Femur (tissue), 1 donor: ENCODE measurements at regions not wholly inside any gene's neighbourhood (a gene's known extent, or its start where the extent isn't known, plus 50 kb on each side); places are given as distances from the start of the nearest gene placed in this dataset.
"Not testable (repeated sequence)": the region's sequence is repeated elsewhere in the genome, so short reads cannot be mapped to it uniquely, and the experiment has no call there.

ENCODE experiments used
- DNase-seq: peaks from one replicate; pipeline ENCODE4 v3.0.0-alpha.2; 2017

DNA sequence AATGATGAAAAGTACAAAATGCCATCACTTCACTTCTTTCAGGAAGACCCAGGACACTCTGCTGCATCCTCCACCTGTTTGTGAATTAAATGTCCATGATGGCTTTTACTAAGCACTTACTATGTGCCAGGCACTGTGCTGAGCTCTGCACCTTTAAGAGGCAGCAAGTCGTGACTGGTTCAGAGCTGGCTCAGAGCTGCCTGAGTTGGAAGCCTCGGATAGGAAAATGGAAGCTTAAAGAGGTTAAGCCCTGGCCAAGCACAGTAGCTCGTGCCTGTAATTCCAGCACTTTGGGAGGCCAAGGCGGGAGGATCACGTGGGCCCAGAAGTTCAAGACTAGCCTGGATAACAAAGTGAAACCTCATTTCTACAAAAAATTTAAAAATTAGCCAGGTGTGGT lies 95.6 kb downstream of the SNX5 start:
- DNase-seq: peak; percentile 60

DNA sequence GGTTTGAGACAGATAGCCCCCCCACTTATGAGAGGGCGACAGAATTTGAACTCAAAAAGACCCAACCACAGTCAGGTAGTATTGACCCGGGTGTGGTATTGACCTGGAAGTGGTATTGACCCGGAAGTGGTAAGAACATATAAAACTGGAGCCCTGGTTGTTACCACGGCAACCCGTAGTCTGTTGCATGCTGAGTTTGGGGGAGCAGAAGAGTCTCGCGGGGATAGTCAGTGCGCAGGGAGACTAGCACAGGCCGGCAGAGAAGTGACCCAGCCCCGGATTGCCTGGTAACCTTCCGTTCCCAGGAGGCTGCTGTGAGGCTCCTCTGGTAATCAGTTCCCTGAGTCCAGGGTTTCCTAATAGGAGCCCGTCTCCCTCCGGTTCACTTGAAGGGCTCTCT lies 96.2 kb downstream of the SNX5 start:
- DNase-seq: no peak

DNA sequence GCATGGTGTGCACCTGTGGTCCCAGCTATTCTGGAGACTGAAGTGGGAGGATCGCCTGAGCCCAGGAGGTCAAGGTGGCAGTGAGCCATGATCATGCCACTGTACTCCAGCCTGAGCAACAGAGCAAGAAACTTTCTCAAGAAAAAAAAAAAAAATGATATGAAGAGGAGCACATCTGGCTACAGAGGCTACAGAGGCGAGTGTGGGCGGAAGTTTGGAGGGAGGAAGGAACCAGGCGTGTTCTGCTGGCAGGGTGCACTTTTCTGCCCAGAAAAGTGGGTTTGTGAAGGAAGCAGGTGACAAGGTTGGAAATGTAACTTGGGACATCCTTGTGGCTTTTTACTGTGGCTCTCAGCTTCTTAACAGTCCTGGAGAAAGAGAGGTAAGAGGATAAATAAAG lies 96.7 kb downstream of the SNX5 start:
- no peak for DNase-seq

DNA sequence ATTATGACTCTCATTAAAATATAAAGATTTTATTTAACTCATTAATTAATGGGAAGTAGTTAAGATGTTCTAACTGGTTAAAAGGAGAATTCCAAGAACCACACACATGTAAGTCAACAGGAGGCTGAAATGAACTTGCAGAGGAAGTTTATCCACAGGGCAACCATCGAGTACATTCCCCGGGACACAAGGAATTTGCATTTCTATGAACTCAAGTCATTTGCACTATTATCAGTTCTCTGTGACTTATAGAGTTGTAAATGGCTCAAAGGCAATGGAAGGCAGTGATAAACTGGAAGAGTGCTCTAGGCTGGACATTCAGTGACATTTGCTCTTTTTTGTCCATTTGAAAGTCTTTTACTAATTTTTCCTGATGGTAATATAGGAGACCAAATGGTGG lies 97.4 kb downstream of the SNX5 start:
- no peak for DNase-seq

DNA sequence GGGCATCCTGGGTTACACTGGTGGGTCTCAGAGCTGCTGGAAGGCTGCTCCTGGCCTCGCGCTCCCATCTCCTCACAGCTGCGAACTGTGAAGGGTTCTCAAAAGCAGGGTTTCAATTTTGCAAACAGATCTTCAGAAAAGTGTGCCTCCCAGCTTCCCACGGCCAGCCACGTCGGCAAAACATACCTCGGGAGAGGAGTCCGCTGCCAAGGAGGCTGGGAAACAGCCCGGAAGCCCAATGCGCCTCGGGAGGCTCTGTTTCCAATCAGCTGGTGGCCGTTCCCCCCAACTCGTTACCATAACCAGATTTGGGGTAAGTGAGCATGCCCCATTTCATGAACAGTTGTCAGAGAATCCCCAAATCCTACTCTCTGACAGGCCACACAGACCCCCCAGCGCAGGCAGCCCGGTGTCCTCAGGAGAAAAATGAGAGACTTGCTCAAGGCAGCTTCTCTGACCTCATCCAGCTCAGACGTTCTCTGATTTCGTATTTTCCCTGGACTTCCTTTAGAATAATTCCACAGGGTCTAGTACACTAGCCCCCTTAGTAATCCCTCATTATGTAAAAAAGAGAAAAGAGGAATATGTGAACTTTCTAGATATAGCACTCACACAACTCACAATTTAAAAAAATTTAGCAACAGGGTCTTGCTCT lies 98.4 kb downstream of the SNX5 start:
- DNase-seq: peak; percentile 78

DNA sequence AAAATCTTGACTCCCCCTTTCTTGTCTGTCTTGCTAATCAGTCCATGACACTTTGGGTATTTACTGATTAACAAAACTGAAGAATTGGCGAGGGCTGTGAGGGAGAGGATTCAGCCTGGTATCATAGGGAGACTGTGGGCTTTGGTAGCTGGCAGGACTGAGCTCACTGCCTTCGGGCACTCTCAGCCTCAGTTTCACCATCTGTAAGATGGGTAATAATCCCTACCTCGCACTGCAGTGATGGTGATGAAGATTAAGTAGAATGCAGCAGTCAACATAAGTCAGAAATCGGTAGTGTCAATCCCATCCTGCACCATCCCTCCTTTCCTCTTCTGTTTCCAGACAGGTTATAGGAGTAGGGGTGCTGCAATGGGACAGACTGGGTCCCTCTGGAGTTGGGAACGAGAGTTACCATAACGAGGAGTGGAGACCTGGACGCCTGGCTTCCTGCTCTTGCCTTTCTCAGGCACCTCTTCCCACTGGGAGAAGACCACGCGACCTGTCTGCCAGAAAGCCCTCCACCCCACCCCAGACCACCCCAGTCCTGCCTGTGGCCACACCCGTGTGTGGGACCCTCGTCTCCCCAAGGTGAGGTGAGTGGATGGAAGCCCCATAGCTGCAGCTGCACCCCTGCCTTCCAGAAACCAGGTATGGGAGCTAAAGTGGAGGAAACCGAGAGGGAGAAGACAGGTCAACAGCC lies 99.1 kb downstream of the SNX5 start:
- no peak for DNase-seq

DNA sequence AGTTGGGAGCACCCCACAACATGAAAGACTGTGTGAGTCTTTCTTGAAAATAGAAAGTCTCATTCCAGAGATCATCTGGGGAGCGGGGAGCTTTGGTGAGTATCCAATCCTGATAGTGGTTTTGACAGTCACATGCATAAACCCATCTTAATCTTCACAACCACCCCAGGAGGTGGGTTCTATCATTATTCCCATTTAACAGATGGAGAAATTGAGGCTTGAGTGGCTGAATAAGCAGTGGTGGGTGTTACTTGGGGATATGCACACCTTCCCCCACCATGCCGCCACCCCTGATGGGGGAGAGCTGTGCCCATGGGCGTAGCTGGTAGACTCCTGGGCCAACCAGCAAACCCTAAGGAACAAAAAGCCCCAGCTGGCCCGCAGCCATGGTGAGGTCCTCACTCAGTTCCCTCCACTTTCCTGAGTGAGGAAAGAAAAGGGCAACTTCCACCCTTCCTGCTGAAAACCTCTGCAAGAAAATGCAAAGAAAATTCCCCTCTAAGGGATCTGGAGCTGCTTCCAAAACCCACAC lies 99.8 kb downstream of the SNX5 start:
- no peak for DNase-seq

DNA sequence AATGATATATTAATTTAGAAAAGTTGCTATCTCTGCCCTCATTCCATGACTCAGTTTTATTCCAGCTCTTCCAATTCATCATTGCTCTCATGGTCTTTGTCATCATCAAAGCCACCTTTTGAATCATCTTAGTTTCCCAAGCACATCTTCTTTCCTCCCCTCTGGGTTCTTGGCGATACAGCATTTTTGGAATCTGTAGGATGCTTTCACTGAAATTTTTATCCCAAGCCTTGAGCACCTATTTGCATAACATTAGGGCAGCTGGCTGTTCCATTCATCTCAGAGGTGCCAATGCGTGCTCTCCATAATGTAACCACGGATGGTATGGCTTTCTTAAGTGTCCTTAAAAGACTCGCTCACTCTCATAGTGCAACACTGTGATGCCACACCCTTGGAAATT lies 100.4 kb downstream of the SNX5 start:
- no peak for DNase-seq

DNA sequence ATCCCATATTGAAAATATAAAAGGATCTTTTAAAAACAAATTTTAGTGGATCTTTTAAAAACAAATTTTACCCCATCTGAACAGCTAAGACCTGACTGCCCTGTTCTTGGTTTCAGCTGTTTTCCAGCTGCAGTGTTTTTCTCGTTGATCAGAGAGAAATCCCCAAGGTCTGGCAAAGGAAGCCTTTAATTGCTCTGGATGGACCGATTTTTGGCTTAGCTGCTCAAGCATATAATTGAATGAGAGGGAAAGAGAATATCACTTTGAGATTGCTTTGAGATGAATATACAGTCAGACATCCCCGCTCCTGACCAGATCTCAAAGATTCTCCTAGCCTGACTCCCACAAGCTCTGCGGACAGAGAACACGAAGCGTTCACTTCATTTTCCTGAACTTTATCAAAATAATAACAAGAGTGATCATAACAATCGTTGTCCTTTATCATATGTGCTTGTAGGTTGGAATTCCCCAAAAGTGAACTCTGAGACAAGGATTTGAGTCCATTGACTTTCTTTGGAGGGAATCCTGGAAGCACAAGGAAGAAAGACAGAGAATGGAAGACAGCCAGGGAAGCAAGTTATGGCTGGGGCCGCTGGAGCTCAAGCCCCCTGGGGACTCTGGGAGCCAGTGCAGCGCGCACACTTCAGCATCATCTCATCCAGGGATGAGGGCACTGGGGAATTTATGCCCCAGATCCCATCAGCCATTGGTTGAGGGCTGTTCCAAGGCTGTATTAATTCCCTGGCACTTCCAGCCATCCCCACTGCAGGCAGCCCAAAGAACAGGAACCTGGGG lies 101.3 kb downstream of the SNX5 start:
- no peak for DNase-seq

DNA sequence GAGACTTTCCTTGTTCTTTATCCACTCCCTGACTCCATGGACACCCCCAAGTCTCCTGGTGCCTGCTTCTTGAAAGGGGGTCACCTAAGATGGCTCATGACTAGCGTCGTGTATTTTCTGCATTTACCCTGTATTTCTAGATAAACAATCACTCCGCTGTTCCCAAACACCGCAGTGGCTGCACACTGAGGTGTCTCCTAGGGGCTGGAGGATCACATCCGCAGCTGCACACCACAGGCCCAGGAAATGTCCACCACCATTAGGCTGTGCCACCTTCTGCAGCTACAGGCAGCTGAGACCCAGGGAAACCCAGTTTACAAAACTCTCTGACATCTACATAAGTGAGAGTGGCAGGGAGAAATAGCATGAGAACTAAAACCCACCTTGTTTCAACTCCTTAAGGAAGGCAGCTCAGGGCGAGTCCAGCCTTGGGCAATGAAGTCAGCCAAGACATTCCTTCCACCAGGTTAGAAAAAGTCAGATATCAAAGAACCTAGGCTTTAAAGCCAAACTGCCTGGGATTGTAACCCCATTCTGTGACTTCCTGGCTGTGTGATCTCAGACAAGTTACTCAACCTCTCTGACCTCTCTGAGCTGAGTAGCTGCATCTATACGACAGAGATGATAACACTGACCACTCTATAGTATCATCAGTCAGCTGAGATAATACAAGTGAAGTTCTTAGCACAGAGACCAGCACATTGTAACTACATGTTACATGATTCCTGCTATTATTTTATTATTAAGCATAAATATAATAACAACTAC lies 102.2 kb downstream of the SNX5 start:
- DNase-seq: no peak

DNA sequence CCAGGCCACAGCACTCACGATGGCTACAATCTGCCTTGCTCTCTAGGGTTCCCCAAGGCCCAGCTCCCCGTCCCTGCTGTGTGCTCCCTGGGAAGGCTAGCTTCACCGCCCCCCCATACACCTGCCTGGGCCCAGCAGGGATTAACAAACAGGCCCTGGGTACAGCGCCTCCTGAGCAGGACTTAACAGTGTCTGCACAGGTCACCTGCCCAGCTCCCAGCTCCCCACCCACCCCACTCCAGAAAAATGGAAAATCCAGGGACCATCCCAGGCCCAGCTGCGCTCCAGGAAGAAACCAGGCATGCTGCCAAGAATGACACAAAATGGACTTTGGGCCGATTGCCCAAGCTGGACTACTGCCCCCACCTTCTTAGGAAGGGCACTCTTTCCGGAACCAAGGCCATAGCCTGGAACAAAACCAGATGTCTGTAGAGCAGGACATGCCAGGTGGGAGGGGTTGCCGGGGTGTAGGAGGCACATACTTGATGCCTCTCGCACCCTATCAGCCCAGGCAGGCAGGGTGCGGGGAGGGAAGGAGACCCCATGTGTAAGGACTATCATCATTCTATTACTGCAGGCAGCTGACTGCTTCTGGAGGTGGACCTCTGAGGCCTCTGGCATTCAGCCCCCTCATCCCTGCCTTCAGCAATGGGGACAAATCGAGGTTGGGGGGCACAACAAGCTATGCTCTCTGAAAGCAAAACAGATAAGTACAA lies 104.9 kb downstream of the SNX5 start:
- peak; percentile 72 for DNase-seq

DNA sequence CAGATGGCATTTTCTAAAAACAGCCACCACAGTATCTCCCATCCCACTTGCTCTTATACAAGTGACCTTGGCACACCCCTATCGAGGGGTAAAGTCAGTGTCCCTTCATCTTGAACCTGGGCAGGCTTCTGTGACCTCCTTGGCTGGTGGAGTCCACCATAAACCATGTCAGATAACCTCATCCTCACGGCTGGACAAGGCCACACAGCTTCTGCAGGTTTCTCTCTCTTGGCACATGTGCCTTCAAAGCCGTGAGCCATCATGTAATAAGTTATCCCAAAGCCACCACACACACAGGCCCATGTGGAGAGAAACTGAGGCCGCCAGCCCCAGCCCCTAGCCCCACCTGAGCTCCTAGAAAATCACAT lies 105.4 kb downstream of the SNX5 start:
- DNase-seq: no peak

DNA sequence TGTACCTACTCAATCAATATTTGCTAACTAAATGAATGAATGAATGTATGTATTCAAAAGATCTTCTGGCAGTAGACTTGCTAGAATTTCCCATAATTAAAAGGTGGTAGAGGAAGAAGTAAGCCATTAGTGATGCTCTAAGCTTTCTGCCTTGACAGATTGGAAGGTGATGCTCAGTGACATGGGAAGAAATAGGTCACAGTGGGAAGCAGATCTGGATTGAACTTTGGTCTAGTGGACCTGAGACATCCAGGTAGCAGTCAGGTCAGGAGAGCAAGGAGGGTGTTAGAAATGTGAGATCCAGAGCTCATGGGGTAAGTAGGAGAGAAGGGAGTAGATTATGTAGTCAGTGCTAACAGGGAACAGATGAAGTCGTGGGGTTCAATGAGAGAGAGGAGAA lies 106.4 kb downstream of the SNX5 start:
- DNase-seq: no peak

DNA sequence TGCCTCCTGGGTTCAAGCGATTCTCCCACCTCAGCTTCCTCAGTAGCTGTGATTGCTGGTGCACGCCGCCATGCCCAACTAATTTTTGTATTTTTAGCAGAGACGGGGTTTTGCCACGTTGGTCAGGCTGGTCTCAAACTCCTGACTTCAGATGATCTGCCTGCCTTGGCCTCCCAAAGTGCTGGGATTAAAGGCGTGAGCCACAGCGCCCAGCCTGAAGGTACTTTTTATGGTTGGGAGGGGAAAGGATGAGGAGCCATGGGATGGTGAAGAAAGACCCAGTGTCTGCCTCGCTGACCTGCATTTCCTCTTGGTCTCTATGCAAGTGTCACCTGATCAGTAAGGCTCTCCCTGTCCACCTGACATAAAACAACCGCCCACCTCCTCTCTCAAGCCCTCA lies 107.0 kb downstream of the SNX5 start:
- not testable (repeated sequence) for DNase-seq

DNA sequence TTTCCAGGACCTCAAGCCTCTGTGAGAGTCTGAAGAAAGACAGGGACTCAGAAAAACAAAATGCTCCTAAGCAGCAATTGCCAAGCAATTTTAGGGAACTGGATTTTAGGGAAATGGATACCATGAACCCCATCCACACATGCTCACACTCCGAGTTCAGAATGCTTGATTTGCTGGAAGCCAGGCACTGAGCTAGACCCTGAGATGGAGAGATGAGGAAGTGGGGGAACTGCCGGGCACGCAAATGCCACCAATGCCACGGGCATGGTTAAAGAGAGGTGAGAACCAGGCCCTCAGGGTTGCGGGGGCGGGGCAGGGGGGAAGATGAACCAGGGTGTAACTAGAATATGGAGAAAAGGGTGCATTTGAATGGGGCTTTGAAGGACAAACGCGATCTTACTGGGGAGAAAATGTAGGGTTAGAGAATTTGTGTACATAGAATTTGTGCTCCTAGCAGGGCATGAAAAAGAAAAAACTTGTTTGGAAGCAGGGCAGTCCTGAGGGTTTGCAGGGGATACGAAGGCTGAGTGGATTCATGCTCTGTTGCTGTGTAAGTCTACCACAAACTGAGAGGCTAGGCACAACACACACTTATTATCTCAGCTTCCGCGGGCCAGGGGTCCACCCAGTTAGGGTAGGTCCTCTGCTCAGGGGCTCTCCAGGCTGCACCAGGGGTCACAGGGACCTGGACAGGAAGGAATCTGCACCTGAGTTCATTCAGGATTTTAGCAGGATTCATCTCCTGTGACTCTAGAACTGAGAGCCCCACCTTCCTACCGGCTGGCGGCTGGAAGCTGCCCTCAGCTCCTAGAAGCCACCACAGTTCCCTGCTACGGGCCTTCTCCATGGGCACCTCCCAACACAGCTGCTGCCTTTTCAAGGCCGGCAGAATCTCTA lies 108.0 kb downstream of the SNX5 start:
- DNase-seq: no peak

DNA sequence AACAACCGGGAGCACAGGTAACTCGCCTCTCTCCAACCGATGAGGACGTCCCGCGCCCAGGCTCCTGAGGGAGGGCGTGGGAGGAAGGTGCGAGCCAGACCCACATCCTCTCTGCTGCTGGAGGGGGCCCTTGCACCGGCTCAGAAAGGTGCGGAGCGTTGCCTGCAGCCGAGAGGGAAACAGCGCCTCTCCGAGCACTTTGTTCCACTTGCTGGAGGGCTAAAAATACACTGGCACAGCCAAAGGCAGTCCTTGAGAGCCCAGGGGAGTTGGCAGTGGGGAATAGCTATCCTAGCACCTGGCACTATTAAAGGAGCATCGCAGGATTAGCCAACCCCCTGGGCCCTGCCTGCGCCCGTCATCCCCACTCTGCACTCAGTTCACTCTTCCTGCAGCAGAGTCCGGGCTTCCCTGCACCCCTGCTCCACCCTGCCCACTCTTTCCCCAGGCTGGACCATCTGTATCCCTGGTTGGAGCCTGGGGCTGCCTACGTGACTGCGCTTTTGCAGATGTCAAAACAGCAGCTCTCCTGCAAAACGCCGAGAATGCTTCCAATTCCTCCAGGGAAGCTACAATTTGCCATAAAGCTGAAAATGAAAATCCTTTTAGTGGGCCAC lies 108.9 kb downstream of the SNX5 start:
- DNase-seq: no peak

DNA sequence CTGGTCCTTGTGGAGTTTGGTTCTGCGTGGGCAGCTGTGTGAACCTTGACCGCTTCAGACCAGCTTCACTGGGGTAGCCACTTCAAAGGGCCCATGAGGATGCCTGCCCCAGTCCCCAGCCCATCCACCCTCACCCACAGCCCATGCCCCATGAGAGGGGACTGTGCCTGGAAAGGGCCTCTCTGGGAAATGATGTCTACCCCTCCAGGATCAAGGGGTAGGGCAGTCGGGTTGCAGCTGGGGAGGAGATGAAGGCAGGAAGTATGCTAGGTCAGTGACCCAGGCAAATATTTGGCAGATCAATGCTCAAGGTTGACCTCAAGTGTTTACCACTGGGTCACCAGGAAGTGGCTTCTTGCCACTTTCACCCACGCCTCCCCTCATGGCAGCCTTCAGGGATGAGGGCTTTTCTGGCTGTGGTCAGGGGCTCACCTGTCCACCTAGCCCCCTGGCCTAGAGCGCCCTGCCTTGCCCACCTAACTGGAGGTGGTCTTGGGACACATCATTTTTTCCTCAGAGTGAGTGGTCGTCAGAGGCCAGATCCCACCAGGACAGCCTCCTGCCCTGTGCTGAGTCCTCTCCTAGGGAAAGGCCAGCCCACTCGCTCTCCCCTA lies 109.5 kb downstream of the SNX5 start:
- no peak for DNase-seq

DNA sequence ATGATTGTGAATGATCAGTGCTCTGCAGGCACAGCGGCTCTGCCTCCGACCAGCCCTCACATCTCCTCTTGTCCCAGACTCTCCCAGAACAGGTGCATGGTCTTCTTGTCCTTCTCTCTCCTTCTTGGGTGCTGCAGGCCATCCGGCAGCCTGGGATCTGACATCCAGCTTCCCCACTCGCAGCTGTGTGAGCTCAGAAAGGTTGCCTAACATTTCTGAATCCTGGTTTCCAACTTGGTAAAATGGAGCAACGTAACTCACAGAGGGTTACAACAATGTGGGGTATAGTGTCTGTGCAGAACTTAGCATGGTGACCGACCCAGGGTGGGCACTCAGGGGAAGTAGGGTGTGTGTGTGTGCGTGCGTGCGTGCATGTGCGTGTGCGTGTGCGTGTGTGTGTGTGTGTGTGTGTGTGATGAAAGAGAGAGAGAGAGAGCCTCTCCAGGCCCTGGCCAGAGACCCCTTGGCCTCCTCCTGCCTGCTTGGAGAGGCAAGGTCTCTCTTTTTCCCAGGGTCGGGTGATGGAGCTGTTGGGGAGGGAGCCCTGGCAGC lies 110.1 kb downstream of the SNX5 start:
- no peak for DNase-seq

DNA sequence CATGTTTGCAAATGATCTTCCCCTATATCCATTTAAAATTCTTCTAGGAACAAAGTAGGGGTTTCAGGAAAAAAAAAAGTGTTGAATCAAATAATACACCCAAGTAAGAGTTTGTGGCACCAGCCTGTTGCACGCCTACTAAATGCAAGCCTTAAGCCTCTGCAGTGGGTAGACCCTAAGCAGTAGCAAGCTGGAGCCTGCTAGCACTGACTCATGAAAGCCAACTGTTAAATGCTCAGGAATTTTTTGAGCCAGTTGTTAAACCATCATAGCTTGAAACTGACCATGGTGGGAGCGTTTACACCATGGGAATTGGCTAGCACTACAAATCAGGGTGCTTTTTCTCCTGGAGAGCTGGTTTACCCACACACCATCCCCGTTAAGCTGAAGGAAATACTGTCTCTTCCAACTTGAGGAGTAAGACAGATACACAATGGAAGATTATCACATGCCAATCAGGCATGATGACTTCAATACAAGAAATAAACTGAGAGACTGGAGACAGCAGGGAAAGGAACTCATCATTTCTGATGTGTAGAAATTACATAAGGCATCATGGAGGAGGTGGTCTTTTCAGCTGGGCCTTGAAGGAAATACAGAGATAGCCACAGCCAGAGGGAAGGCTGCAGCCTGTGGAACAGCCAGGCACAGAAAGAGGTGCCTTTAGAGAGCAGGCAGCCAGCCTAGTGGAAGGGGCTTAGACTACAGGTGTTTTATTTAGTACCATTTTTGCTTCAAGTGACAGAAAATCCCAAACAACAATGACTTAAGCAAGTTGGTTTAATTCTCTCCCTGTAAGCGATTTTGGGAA lies 110.8 kb downstream of the SNX5 start:
- DNase-seq: no peak
